ENCODE measurements at regions not wholly inside any gene's neighbourhood (a gene's known extent, or its start where the extent isn't known, plus 50 kb on each side); places are given as distances from the start of the nearest gene placed in this dataset.
"Not testable (repeated sequence)": the region's sequence is repeated elsewhere in the genome, so short reads cannot be mapped to it uniquely, and the experiment has no call there.

GRCh38 chr3:158925828-158926494 lies 124.1 kb downstream of the MFSD1 start:
- TF ChIP-seq TAF1 (IDR thresholded peaks at IDR 0.05; ENCODE audit: borderline replicate concordance, low read depth, low read length) (no peak), POLR2A (IDR thresholded peaks at IDR 0.05; ENCODE audit: low read depth, low read length) (no peak), POLR2AphosphoS5 (IDR thresholded peaks at IDR 0.05; ENCODE audit: low read depth, low read length) (no peak)
- no peak for FAIRE-seq
- no peak for DNase-seq (ENCODE audit: insufficient read length)

DNA sequence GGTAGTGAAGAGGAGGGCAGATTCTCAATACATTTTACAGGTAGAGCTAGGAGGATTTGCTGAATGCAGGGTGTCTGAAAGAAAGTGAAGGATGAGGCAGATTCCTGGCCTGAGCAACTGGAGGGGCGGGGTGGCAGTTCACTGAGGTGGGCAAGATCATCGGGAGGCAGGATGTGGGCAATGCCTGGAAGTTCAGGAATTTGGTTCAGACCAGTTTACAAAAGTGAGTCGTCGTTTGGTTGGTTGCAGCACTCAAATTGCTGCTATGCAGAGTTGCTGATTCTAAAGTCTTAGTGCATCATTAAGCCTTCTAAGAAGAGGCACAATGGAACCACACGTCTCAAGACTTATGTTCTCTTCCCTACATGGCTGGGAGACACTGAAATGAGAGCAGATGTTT lies 134.0 kb downstream of the MFSD1 start:
- DNase-seq (ENCODE audit: insufficient read length) (no peak), FAIRE-seq (no peak)
- no peak for TF ChIP-seq TAF1 (IDR thresholded peaks at IDR 0.05; ENCODE audit: borderline replicate concordance, low read depth, low read length)
- no peak for TF ChIP-seq POLR2AphosphoS5 (IDR thresholded peaks at IDR 0.05; ENCODE audit: low read depth, low read length)
- TF ChIP-seq POLR2A (IDR thresholded peaks at IDR 0.05; ENCODE audit: low read depth, low read length) = no peak

GRCh38 chr3:158936530-158937113 lies 134.8 kb downstream of the MFSD1 start:
- no peak for TF ChIP-seq TAF1 (IDR thresholded peaks at IDR 0.05; ENCODE audit: borderline replicate concordance, low read depth, low read length)
- no peak for TF ChIP-seq POLR2A (IDR thresholded peaks at IDR 0.05; ENCODE audit: low read depth, low read length)
- TF ChIP-seq POLR2AphosphoS5 (IDR thresholded peaks at IDR 0.05; ENCODE audit: low read depth, low read length) = no peak
- no peak for FAIRE-seq
- DNase-seq (ENCODE audit: insufficient read length) = no peak

GRCh38 chr3:158950178-158950901 lies 148.5 kb downstream of the MFSD1 start:
- TF ChIP-seq POLR2A (IDR thresholded peaks at IDR 0.05; ENCODE audit: low read depth, low read length) (no peak), TAF1 (IDR thresholded peaks at IDR 0.05; ENCODE audit: borderline replicate concordance, low read depth, low read length) (no peak), POLR2AphosphoS5 (IDR thresholded peaks at IDR 0.05; ENCODE audit: low read depth, low read length) (no peak)
- DNase-seq (ENCODE audit: insufficient read length) (no peak), FAIRE-seq (no peak)

- FAIRE-seq = no peak
- no peak for DNase-seq (ENCODE audit: insufficient read length)
- TF ChIP-seq POLR2A (IDR thresholded peaks at IDR 0.05; ENCODE audit: low read depth, low read length) (no peak), POLR2AphosphoS5 (IDR thresholded peaks at IDR 0.05; ENCODE audit: low read depth, low read length) (no peak), TAF1 (IDR thresholded peaks at IDR 0.05; ENCODE audit: borderline replicate concordance, low read depth, low read length) (no peak)
These were observed 151.3 kb downstream of the MFSD1 start for GRCh38 chr3:158953131-158953530.

DNA sequence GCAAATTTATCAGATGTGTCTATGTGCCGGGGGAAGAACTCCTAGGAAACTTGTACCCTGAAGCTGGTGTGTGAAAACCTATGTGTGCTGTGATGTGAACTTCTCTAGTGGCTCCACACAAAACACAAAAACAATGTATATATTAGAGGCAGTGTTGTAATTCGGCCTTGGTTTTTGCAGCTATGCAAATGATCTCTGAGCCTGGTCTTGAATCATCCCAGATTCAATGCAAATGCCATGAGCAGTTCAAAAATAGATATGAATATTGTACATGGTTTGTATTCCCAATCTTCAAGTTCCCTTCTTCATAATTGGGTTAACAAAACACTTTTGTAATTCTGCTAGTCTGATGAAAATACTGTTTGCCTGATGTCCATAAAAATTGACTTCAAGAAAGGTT lies 152.6 kb downstream of the MFSD1 start:
- TF ChIP-seq POLR2AphosphoS5 (IDR thresholded peaks at IDR 0.05; ENCODE audit: low read depth, low read length) (no peak), TAF1 (IDR thresholded peaks at IDR 0.05; ENCODE audit: borderline replicate concordance, low read depth, low read length) (no peak), POLR2A (IDR thresholded peaks at IDR 0.05; ENCODE audit: low read depth, low read length) (no peak)
- FAIRE-seq (no peak), DNase-seq (ENCODE audit: insufficient read length) (no peak)

GRCh38 chr3:158957777-158958176 lies 155.9 kb downstream of the MFSD1 start:
- FAIRE-seq; DNase-seq (ENCODE audit: insufficient read length): not testable (repeated sequence)

DNA sequence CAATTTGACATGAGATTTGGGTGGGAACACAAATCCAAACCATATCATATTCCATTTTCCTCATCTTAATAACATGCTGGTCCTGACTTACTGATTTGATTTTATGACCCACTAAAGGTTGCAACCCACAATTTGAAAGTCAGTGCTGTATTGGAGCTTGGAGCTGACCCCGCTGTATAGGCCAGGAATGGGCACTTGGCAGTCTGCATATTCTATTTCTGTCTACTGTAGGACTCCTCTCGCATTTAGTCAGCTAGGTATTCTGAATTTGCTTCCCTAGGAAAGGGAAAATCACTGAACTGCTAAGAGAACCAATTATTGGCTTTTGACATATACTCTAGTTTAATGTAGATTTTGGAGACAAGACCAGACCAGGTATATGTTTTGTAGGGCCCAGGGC lies 157.0 kb downstream of the MFSD1 start:
- no peak for DNase-seq (ENCODE audit: insufficient read length)
- TF ChIP-seq POLR2A (IDR thresholded peaks at IDR 0.05; ENCODE audit: low read depth, low read length) (no peak), TAF1 (IDR thresholded peaks at IDR 0.05; ENCODE audit: borderline replicate concordance, low read depth, low read length) (no peak), POLR2AphosphoS5 (IDR thresholded peaks at IDR 0.05; ENCODE audit: low read depth, low read length) (no peak)
- FAIRE-seq = no peak

DNA sequence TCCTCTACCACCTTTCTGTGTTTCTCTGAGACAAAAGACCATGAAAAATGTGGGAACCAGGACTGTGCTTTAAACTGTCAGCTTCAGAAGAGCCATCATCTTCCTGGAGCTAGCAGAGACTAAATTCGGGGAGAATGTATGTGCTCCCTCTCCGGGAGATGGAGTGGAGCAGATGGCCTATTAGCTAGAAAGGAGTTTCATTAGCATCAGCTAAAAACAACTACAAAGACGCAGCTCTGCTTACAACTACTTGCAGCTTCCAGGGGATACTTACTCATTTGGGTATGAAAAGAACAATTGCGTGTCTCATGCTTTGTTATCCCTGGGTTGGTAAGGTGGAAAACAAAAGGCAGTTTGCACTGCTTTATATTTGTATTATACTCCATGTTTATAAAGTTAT lies 159.6 kb downstream of the MFSD1 start:
- no peak for FAIRE-seq
- no peak for TF ChIP-seq POLR2AphosphoS5 (IDR thresholded peaks at IDR 0.05; ENCODE audit: low read depth, low read length)
- no peak for TF ChIP-seq TAF1 (IDR thresholded peaks at IDR 0.05; ENCODE audit: borderline replicate concordance, low read depth, low read length)
- no peak for TF ChIP-seq POLR2A (IDR thresholded peaks at IDR 0.05; ENCODE audit: low read depth, low read length)
- DNase-seq (ENCODE audit: insufficient read length) = no peak

DNA sequence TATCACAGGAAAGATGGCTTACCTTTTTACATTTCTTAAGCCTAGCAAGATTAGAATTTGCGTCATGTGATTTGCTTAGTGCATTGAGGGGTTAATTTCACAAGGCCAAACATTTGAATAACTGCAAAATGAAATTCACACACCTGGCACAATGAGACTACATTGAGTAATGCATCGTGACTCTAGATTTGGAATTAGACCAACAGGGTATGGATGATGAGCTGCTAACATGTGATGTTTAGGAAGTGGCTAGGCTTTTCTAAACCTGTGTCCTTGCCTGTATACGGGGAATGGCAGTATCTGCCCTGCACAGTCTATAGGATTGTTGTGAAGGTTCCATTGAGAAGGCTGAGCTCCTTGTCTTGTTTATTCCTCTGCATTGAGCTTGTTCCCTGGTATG lies 160.1 kb downstream of the MFSD1 start:
- DNase-seq (ENCODE audit: insufficient read length) = no peak
- TF ChIP-seq POLR2AphosphoS5 (IDR thresholded peaks at IDR 0.05; ENCODE audit: low read depth, low read length) (no peak), POLR2A (IDR thresholded peaks at IDR 0.05; ENCODE audit: low read depth, low read length) (no peak), TAF1 (IDR thresholded peaks at IDR 0.05; ENCODE audit: borderline replicate concordance, low read depth, low read length) (no peak)
- FAIRE-seq = no peak

GRCh38 chr3:158970006-158970405 lies 168.2 kb downstream of the MFSD1 start:
- no peak for TF ChIP-seq TAF1 (IDR thresholded peaks at IDR 0.05; ENCODE audit: borderline replicate concordance, low read depth, low read length)
- no peak for FAIRE-seq

GRCh38 chr3:158974904-158975303 lies 173.1 kb downstream of the MFSD1 start:
- TF ChIP-seq TAF1 (IDR thresholded peaks at IDR 0.05; ENCODE audit: borderline replicate concordance, low read depth, low read length) (no peak), POLR2A (IDR thresholded peaks at IDR 0.05; ENCODE audit: low read depth, low read length) (no peak), POLR2AphosphoS5 (IDR thresholded peaks at IDR 0.05; ENCODE audit: low read depth, low read length) (no peak)
- no peak for DNase-seq (ENCODE audit: insufficient read length)
- FAIRE-seq = no peak

More at GRCh38 chr3:158970006-158970405, 168.2 kb downstream of the MFSD1 start:
- DNase-seq (ENCODE audit: insufficient read length) = no peak

All from GM12892 (cell line).